Adrenal gland (tissue), 9 donors: ENCODE measurements at regions not wholly inside any gene's neighbourhood (a gene's known extent, or its start where the extent isn't known, plus 50 kb on each side); places are given as distances from the start of the nearest gene placed in this dataset.
"Not testable (repeated sequence)": the region's sequence is repeated elsewhere in the genome, so short reads cannot be mapped to it uniquely, and the experiment has no call there.

Experiments used
- DNase-seq, 7 donors: peaks; one replicate each; pipeline ENCODE4 v3.0.0-alpha.2; 2019 to 2020
- H3K27ac ChIP-seq, 5 donors: fragments of 200-600 bp; sonication (generic) in 4 of 5; 1 replicate in 3 of 5; 2 replicates in 2 of 5; pipeline versions ENCODE4 v1.5.1 to v1.8.0; 2016 to 2020; ENCODE audit warnings: mild to moderate bottlenecking in 1 of 5
- H3K27me3 ChIP-seq: fragments of 200-600 bp; 2 replicates; pipeline ENCODE4 v1.8.0; 2021
- H3K36me3 ChIP-seq, 2 donors: fragments of 200-600 bp; replicated peaks in 1 of 2; 1 replicate in 1 of 2; 2 replicates in 1 of 2; pipeline versions ENCODE4 v1.5.1 to v1.8.0; 2018 to 2022
- H3K4me1 ChIP-seq, 2 donors: fragments of 200-600 bp; replicated peaks in 1 of 2; 1 replicate in 1 of 2; 2 replicates in 1 of 2; pipeline versions ENCODE4 v1.5.1 to v1.8.0; 2018 to 2021
- H3K4me3 ChIP-seq, 4 donors: fragments of 200-600 bp; sonication (generic) in 3 of 4; one replicate each; pipeline ENCODE4 v1.5.1; 2016 to 2018
- H3K9me3 ChIP-seq, 3 donors: fragments of 200-600 bp; sonication (generic) in 1 of 3; replicated peaks in 1 of 3; 1 replicate in 2 of 3; 2 replicates in 1 of 3; pipeline versions ENCODE4 v1.5.1 to v1.8.0; 2016 to 2021
- CTCF ChIP-seq, 6 experiments: fragments of 450-650 bp in 4 of 6; fragments of 200-600 bp in 2 of 6; sonication (generic) in 1 of 6; IDR thresholded peaks; 1 replicate in 5 of 6; 2 replicates in 1 of 6; pipeline versions ENCODE4 v1.5.1 to v1.8.0; 2016 to 2021; ENCODE audit warnings: antibody characterized with exemption in 6 of 6, mild to moderate bottlenecking in 2 of 6, moderate library complexity in 1 of 6
- POLR2A ChIP-seq, 2 donors: fragments of 450-650 bp; IDR thresholded peaks; one replicate each; pipeline ENCODE4 v1.6.1; 2017; ENCODE audit warnings: antibody characterized with exemption in 2 of 2, mild to moderate bottlenecking in 2 of 2, moderate library complexity in 1 of 2
- WGBS, 4 donors: extraction: QIAGEN DNeasy Blood & Tissue Kit in 2 of 4; methylation state at CpG; one replicate each; pipeline versions ENCODE4 v1.1.5 to v1.1.7; 2013 to 2017; 5-methylcytosine and 5-hydroxymethylcytosine counted together
- intact Hi-C, 2 donors: fragments of 100-400 bp; cut with DNase I; formaldehyde crosslinking; loops; one replicate each; pipeline versions ENCODE4 v1.14.1 to v1.15.0; 2022 to 2023
- donor health status: healthy with polysubstance abuse.
- donor health status: Bipolar disorder and iron deficiency.
- donor health status: DM: yes; HTN: yes; CAD: no.
- donor health status: DM: no; HTN: no; CAD: no.
- donor health status: DM: no; HTN: no; CAD: no.

GRCh38 chr4:116544946-116545345 lies 540.4 kb downstream of the TRAM1L1 start:
- H3K9me3 ChIP-seq: no peaks in the 10 kb centered on the region
- H3K27me3 ChIP-seq: no peaks in the 10 kb centered on the region
- no peaks in the 10 kb centered on the region for H3K4me1 ChIP-seq
- intact Hi-C loops: no loop called here
- 26 to 52% (median 42%) methylated on average over 1 of the region's 1 CpG for WGBS, 4 donors
- DNase-seq: no peak
- TF ChIP-seq POLR2A (IDR thresholded peaks at IDR 0.05) (no peak), CTCF (IDR thresholded peaks at IDR 0.05) (no peak)
- no peak overlapping the region for H3K4me3 ChIP-seq
- no peaks in the 10 kb centered on the region for H3K36me3 ChIP-seq
- no peak overlapping the region for H3K27ac ChIP-seq

GRCh38 chr4:116539744-116540143 lies 545.6 kb downstream of the TRAM1L1 start:
- WGBS, 4 donors: 88 to 91% (median 89%) methylated on average over 3 of the region's 3 CpGs
- no peaks in the 10 kb centered on the region for H3K36me3 ChIP-seq
- H3K4me3 ChIP-seq: no peak overlapping the region
- no peak for TF ChIP-seq POLR2A (IDR thresholded peaks at IDR 0.05)
- TF ChIP-seq CTCF (IDR thresholded peaks at IDR 0.05): no peak
- no peak for DNase-seq
- H3K9me3 ChIP-seq: no peaks in the 10 kb centered on the region
- H3K27ac ChIP-seq: no peak overlapping the region
- H3K4me1 ChIP-seq: no peaks in the 10 kb centered on the region
- intact Hi-C loops: no loop called here
- H3K27me3 ChIP-seq: no peaks in the 10 kb centered on the region

GRCh38 chr4:116537828-116538227 lies 547.5 kb downstream of the TRAM1L1 start:
- no peak overlapping the region for H3K4me3 ChIP-seq
- intact Hi-C loops: no loop called here
- H3K9me3 ChIP-seq: no peaks in the 10 kb centered on the region
- no peaks in the 10 kb centered on the region for H3K4me1 ChIP-seq
- no peak overlapping the region for H3K27ac ChIP-seq
- TF ChIP-seq POLR2A (IDR thresholded peaks at IDR 0.05) (no peak), CTCF (IDR thresholded peaks at IDR 0.05) (no peak)
- DNase-seq: no peak
- no peaks in the 10 kb centered on the region for H3K36me3 ChIP-seq
- no peaks in the 10 kb centered on the region for H3K27me3 ChIP-seq

- H3K4me1 ChIP-seq, intact Hi-C loops, H3K27ac ChIP-seq, H3K36me3 ChIP-seq, DNase-seq, H3K9me3 ChIP-seq, H3K4me3 ChIP-seq, H3K27me3 ChIP-seq: not testable (repeated sequence)
- 89 to 92% (median 90%) methylated on average over 6 of the region's 6 CpGs for WGBS, 4 donors
Observed at GRCh38 chr4:116536024-116536423, 549.4 kb downstream of the TRAM1L1 start.

GRCh38 chr4:116531870-116532269 lies 553.5 kb downstream of the TRAM1L1 start:
- Histone ChIP-seq H3K27me3 (no peaks in the 10 kb centered on the region), H3K36me3 (no peaks in the 10 kb centered on the region), H3K4me3 (no peak overlapping the region), H3K4me1 (no peaks in the 10 kb centered on the region), H3K27ac (no peak overlapping the region), H3K9me3 (no peaks in the 10 kb centered on the region)
- TF ChIP-seq POLR2A (IDR thresholded peaks at IDR 0.05): no peak
- intact Hi-C loops: no loop called here
- DNase-seq: no peak
- WGBS, 4 donors: 58 to 73% (median 66%) methylated on average over 5 of the region's 5 CpGs
